Activated CD4-positive, alpha-beta T cell treated with anti-CD3 and anti-CD28 coated beads, Interleukin-2, amount 10 ng/mL, durations not matched to agents 7 days and 5 days (primary cell): ENCODE measurements at regions not wholly inside any gene's neighbourhood (a gene's known extent, or its start where the extent isn't known, plus 50 kb on each side); places are given as distances from the start of the nearest gene placed in this dataset.

Experiments
- CTCF ChIA-PET: fragments of 350-600 bp; sonication (Branson Sonifier 250); formaldehyde crosslinking; loops from one replicate; lab custom pipeline; 2021; ENCODE audit warnings: antibody characterized with exemption; lab: Charles Lee
- POLR2A ChIA-PET: fragments of 350-600 bp; sonication (Branson Sonifier 250); formaldehyde crosslinking; loops from one replicate; lab custom pipeline; 2021; ENCODE audit warnings: antibody characterized with exemption; lab: Charles Lee
- DNase-seq: peaks from one replicate; pipeline ENCODE4 v3.0.0-alpha.2; 2020
- H3K27ac Mint-ChIP-seq: one replicate; pipeline ENCODE4 v1.8.0; 2021; ENCODE audit warnings: mild to moderate bottlenecking, moderate library complexity, mixed read lengths
- H3K27me3 Mint-ChIP-seq: one replicate; pipeline ENCODE4 v1.8.0; 2021; ENCODE audit warnings: mixed read lengths
- H3K36me3 Mint-ChIP-seq: one replicate; pipeline ENCODE4 v1.8.0; 2021; ENCODE audit warnings: low read depth, mixed read lengths
- H3K4me1 Mint-ChIP-seq: one replicate; pipeline ENCODE4 v1.8.0; 2021; ENCODE audit warnings: mixed read lengths
- H3K4me3 Mint-ChIP-seq: one replicate; pipeline ENCODE4 v1.8.0; 2021; ENCODE audit warnings: mild to moderate bottlenecking, moderate library complexity, mixed read lengths
- H3K9me3 Mint-ChIP-seq: one replicate; pipeline ENCODE4 v1.8.0; 2021; ENCODE audit warnings: mixed read lengths

DNA sequence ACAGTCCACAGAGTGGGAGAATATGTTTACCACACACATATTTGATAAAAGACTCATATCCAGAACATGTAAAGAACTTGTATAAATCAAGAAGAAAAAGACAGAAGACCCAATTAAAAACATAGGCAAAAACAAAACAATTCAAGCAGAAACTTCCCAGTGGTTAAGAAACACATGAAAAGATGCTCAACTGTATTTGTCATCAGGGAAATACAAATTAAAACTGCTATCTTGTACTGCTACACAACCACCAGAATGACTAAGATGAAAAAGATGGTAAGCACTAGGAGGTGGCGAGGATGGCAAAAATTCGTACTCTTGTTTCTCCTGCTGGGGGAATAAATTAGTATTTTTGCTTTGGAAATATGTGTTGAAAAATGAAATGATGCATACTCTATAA is 192.3 kb upstream of the C11orf87 start:
- Mint-ChIP-seq H3K27me3 (no peaks in the 10 kb centered on the region), H3K27ac (no peak overlapping the region), H3K9me3 (no peaks in the 10 kb centered on the region), H3K36me3 (no peaks in the 10 kb centered on the region), H3K4me3 (no peak overlapping the region), H3K4me1 (no peaks in the 10 kb centered on the region)
- POLR2A ChIA-PET = no interaction called here
- DNase-seq = no peak
- CTCF ChIA-PET = no interaction called here

DNA sequence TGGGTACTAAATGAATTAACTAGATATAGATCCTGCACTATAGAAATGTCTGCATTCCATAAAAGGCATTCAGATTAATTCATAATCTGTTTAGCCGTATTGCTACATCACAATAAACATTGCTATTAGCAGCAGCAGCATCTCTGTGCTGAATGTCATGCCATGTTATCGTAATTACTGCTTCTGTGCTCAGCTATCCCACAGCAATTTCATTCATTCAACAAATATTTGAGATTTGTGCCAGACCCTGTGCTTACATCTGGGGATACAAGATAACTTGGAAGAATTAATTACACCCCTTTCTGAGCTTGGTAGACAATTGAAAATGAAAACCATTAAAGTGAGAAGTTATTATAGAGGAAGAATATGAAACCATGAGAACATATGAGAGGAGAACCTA is 185.8 kb upstream of the C11orf87 start:
- H3K4me1 Mint-ChIP-seq = no peaks in the 10 kb centered on the region
- H3K27me3 Mint-ChIP-seq = no peaks in the 10 kb centered on the region
- H3K27ac Mint-ChIP-seq = no peak overlapping the region
- CTCF ChIA-PET = no interaction called here
- no peaks in the 10 kb centered on the region for H3K9me3 Mint-ChIP-seq
- no peak for DNase-seq
- H3K4me3 Mint-ChIP-seq = no peak overlapping the region
- POLR2A ChIA-PET = no interaction called here
- no peaks in the 10 kb centered on the region for H3K36me3 Mint-ChIP-seq

DNA sequence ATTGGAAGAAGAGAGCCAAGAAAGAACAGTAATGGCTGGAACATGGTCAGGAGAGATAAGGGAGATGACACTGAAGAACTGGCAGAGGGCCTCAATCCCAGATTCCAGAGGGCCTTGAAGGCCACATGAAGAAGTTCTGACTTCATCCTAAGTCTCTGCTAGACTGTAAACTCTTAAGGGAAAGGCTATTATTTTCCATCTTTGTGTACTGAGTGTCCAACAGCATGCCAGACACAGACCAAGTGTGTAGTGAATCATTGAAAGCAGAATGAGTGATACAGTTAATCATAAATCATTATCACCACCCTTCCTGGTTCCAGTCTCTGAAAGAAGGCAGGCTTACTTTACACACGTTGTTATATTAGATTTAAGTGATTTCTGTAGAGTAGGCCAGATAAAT is 185.3 kb upstream of the C11orf87 start:
- Mint-ChIP-seq H3K4me3 (no peak overlapping the region), H3K36me3 (no peaks in the 10 kb centered on the region), H3K4me1 (no peaks in the 10 kb centered on the region), H3K9me3 (no peaks in the 10 kb centered on the region), H3K27me3 (no peaks in the 10 kb centered on the region), H3K27ac (no peak overlapping the region)
- no peak for DNase-seq
- CTCF ChIA-PET = no interaction called here
- POLR2A ChIA-PET = no interaction called here

DNA sequence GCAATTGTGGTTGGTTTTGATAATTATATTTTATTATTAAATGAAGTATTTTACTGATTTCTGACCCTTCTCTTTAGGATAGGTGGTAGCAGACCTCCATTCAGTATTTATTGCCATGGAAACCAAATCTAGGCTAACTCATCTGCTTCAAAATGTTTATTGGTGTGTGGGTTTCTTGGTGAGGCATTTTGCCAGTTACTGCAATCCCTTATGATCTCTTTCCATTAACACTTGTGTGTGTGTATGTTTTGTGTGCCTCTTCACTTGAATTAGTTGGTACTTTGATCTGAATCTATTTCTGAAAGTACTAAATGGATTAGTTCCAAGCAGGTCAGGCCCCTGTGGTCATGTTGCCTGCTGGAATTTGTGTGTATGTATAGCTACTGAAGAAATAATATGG is 184.4 kb upstream of the C11orf87 start:
- Mint-ChIP-seq H3K9me3 (no peaks in the 10 kb centered on the region), H3K36me3 (no peaks in the 10 kb centered on the region), H3K4me3 (no peak overlapping the region), H3K27me3 (no peaks in the 10 kb centered on the region), H3K4me1 (no peaks in the 10 kb centered on the region), H3K27ac (no peak overlapping the region)
- no peak for DNase-seq
- ChIA-PET POLR2A (no interaction called here), CTCF (no interaction called here)

DNA sequence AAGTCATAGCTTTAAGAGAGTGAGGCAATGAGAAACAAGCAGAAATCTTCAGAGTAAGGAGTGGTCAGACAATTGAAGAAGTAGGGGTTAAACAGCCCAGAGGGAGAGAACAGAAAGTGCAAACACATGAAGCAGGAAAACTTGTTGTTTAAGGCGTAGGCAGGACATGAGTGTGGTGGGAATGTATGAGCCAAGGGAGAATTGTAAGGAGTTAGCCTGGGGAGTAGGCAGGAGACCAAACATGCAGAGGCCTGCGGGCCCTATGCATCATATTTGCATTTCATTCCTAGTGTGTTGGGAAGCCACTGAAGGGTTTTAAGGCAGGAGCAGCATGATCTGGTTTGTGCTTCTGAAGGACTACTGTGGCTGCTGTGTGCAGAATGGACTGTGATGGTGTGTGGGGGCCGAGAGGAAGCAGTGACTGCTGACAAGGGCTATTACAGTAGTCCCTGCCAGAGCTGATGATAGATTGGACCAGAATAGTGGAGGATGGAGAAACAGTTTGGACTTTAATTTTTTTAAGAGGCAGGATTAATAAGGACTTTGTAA is 179.9 kb upstream of the C11orf87 start:
- Mint-ChIP-seq H3K9me3 (no peaks in the 10 kb centered on the region), H3K36me3 (no peaks in the 10 kb centered on the region), H3K27ac (no peak overlapping the region), H3K4me1 (no peaks in the 10 kb centered on the region), H3K27me3 (no peaks in the 10 kb centered on the region), H3K4me3 (no peak overlapping the region)
- CTCF ChIA-PET = no interaction called here
- POLR2A ChIA-PET = no interaction called here
- DNase-seq = no peak

DNA sequence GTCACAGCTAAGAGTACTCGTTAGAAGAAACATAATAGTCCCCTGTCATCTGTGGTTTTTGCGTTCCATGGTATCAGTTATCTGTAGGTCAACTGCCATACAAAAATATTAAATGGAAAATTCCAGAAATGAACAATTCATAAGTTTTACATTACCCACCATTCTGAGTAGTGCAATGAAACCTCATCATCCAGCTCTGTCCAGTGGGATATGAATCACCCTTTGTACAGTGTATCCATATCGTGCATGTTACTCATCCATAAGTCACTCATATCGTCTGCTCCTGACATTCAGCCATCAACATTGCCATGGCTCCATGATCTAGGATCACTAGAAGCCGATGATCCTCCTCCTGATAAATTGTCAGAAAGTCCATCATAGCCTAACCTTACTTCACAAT is 174.9 kb upstream of the C11orf87 start:
- CTCF ChIA-PET = no interaction called here
- POLR2A ChIA-PET = no interaction called here
- no peaks in the 10 kb centered on the region for H3K27me3 Mint-ChIP-seq
- no peaks in the 10 kb centered on the region for H3K9me3 Mint-ChIP-seq
- H3K4me1 Mint-ChIP-seq = no peaks in the 10 kb centered on the region
- no peak overlapping the region for H3K27ac Mint-ChIP-seq
- no peak for DNase-seq
- H3K4me3 Mint-ChIP-seq = no peak overlapping the region
- no peaks in the 10 kb centered on the region for H3K36me3 Mint-ChIP-seq

DNA sequence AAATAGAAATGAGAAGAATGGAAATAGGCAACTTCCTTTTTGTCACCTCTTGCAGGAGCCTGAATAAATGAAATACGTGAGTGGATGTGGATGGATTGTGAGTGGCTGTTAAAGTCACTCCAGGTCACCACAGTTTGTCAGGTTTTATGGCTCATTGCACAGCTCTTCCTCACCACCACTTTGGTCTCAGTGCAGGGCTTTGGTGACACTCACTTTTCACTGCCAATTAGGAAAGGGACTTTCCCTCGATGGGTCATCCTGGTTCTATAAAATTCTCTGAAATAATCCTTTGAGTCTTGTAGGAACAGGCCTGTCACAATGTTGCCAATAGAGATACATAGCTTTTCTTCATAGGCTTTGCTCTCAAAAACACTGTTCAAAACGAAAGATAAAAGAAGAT is 172.4 kb upstream of the C11orf87 start:
- H3K4me1 Mint-ChIP-seq = no peaks in the 10 kb centered on the region
- ChIA-PET POLR2A (no interaction called here), CTCF (no interaction called here)
- no peaks in the 10 kb centered on the region for H3K9me3 Mint-ChIP-seq
- DNase-seq = no peak
- no peak overlapping the region for H3K27ac Mint-ChIP-seq
- no peak overlapping the region for H3K4me3 Mint-ChIP-seq
- H3K36me3 Mint-ChIP-seq = no peaks in the 10 kb centered on the region
- H3K27me3 Mint-ChIP-seq = no peaks in the 10 kb centered on the region

- no peak for DNase-seq
- Mint-ChIP-seq H3K27ac (no peak overlapping the region), H3K4me1 (no peaks in the 10 kb centered on the region), H3K4me3 (no peak overlapping the region), H3K27me3 (no peaks in the 10 kb centered on the region), H3K36me3 (no peaks in the 10 kb centered on the region), H3K9me3 (no peaks in the 10 kb centered on the region)
- POLR2A ChIA-PET = no interaction called here
- CTCF ChIA-PET = no interaction called here
Measured at GRCh38 chr11:109251230-109251629, 170.8 kb upstream of the C11orf87 start.

GRCh38 chr11:109264128-109264527 is 157.9 kb upstream of the C11orf87 start:
- no peak overlapping the region for H3K27ac Mint-ChIP-seq
- H3K9me3 Mint-ChIP-seq = no peaks in the 10 kb centered on the region
- H3K36me3 Mint-ChIP-seq = no peaks in the 10 kb centered on the region
- POLR2A ChIA-PET = no interaction called here
- CTCF ChIA-PET = no interaction called here
- DNase-seq = no peak
- H3K27me3 Mint-ChIP-seq = no peaks in the 10 kb centered on the region
- no peaks in the 10 kb centered on the region for H3K4me1 Mint-ChIP-seq
- no peak overlapping the region for H3K4me3 Mint-ChIP-seq

GRCh38 chr11:109267293-109268095 is 154.5 kb upstream of the C11orf87 start:
- ChIA-PET CTCF (no interaction called here), POLR2A (no interaction called here)
- Mint-ChIP-seq H3K4me1 (no peaks in the 10 kb centered on the region), H3K27ac (no peak overlapping the region), H3K36me3 (no peaks in the 10 kb centered on the region), H3K4me3 (no peak overlapping the region), H3K9me3 (no peaks in the 10 kb centered on the region), H3K27me3 (peaks cover 2% of the 10 kb centered on the region)
- no peak for DNase-seq

DNA sequence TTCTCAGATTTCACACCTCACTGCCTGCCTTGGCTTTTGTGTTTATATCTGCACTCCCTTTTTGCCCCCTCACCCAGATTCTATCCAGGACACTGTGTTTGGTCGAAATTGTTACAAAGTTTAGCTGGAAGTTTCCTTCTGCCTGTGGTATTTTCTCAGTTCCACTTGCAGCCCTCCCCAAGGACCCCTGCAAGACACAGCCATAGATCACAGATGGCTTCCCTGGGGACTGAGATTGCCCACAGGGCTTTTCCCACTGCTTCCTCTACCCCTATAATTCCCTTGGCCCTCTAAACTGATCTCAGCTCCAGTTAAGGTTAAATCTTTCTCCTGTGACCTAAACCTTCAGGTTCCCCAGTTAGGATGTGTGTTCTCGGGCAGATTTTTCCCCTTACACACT is 146.1 kb upstream of the C11orf87 start:
- CTCF ChIA-PET = no interaction called here
- Mint-ChIP-seq H3K36me3 (no peaks in the 10 kb centered on the region), H3K27ac (no peak overlapping the region), H3K4me3 (no peak overlapping the region), H3K27me3 (peaks cover 2% of the 10 kb centered on the region), H3K9me3 (peaks cover 5% of the 10 kb centered on the region), H3K4me1 (peaks cover 2% of the 10 kb centered on the region)
- no peak for DNase-seq
- POLR2A ChIA-PET = no interaction called here

DNA sequence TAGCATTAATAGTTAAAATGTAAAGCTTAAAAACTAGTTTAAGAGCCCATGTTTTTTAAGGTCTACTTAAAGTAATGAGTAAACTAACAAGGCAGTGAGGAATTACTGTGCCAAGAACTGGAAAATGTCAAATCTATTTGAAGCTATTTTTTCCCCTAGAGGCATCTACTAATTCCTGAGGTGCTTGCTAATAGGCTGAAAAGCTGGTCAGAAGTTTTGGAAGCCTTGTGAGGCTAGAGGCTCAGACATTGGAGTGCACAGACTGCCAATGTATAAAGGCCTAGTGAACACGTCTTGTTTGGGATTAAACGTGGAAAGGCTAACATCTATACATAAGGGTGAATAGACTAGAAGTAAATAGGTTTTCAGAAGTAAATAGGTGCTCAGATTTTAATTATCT is 136.5 kb upstream of the C11orf87 start:
- ChIA-PET CTCF (no interaction called here), POLR2A (no interaction called here)
- DNase-seq = no peak
- H3K36me3 Mint-ChIP-seq = no peaks in the 10 kb centered on the region
- no peak overlapping the region for H3K27ac Mint-ChIP-seq
- H3K4me3 Mint-ChIP-seq = no peak overlapping the region
- no peaks in the 10 kb centered on the region for H3K27me3 Mint-ChIP-seq
- H3K4me1 Mint-ChIP-seq = no peaks in the 10 kb centered on the region
- peaks cover 2% of the 10 kb centered on the region for H3K9me3 Mint-ChIP-seq

GRCh38 chr11:109291553-109291952 is 130.4 kb upstream of the C11orf87 start:
- Mint-ChIP-seq H3K4me3 (no peak overlapping the region), H3K9me3 (no peaks in the 10 kb centered on the region), H3K27me3 (no peaks in the 10 kb centered on the region), H3K27ac (no peak overlapping the region), H3K4me1 (no peaks in the 10 kb centered on the region), H3K36me3 (no peaks in the 10 kb centered on the region)
- ChIA-PET POLR2A (no interaction called here), CTCF (no interaction called here)
- DNase-seq = no peak

- Mint-ChIP-seq H3K4me3 (no peak overlapping the region), H3K9me3 (no peaks in the 10 kb centered on the region), H3K36me3 (no peaks in the 10 kb centered on the region), H3K4me1 (no peaks in the 10 kb centered on the region), H3K27ac (no peak overlapping the region), H3K27me3 (no peaks in the 10 kb centered on the region)
- ChIA-PET CTCF (no interaction called here), POLR2A (no interaction called here)
- no peak for DNase-seq
Measured at GRCh38 chr11:109298865-109299264, 123.1 kb upstream of the C11orf87 start.
